ENCODE measurements at regions not wholly inside any gene's neighbourhood (a gene's known extent, or its start where the extent isn't known, plus 50 kb on each side); places are given as distances from the start of the nearest gene placed in this dataset.
"Not testable (repeated sequence)": the region's sequence is repeated elsewhere in the genome, so short reads cannot be mapped to it uniquely, and the experiment has no call there.

DNA sequence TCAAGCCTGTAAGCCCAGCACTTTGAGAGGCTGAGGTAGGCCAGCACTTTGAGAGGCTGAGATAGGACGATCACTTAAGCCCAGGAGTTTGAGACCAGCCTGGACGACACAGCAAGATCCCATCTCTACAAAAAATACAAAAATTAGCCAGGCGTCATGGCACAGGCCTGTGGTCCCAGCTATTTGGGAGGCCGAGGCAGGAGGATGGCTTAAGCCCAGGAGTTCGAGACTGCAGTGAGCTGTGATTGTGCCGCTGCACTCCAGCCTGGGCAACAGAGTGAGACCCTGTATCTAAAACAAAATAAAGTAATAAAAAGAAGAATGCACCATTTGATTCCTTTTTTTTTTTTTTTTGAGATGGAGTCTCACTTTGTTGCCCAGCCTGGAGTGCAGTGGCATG lies 76.4 kb upstream of the NCOR2 start:
- TF ChIP-seq ZNF274 (IDR thresholded peaks at IDR 0.05; ENCODE audit: low read depth, low read length); YY1 (IDR thresholded peaks at IDR 0.05; ENCODE audit: insufficient read depth, insufficient read length); SUZ12 (IDR thresholded peaks at IDR 0.05; ENCODE audit: extremely low read depth, insufficient read depth, insufficient read length): not testable (repeated sequence)
